ENCODE measurements at regions not wholly inside any gene's neighbourhood (a gene's known extent, or its start where the extent isn't known, plus 50 kb on each side); places are given as distances from the start of the nearest gene placed in this dataset.

DNA sequence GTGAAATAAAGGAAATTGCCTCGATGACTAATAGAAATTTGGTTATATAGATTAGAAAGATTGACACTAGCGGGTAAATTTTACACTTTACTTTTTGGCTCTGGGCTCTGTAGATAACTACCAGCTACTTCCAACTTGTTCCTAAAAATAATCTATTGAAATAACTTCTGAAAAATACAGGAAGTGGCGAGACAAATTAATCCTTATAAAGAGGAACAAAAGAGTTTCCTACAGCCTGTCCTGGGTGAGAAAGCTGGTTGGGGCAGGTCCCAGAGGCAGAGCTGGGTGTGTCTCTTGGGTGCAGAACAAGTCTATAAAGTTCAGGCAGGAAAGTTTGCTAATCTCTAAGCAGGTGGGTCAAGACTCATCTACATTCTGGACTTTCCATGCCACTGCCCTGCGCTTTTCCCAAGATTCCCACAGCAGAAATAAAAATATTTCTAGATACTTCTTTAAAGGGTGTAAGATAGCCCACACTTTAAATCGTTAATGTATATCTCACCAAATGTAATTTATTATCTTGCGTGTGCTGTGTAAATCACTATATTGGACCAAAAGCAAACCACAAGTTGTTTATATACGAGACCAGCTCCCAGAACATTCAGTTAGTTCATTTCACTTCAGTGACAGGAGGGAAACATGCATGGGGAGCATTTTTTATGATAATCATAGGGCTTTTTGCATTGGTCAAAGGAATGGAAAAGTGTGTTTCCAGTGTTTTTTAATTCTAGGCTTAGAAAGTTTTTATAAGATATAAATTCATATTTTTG lies 70.1 kb upstream of the NRIP1 start:
- TF ChIP-seq, protein P1, sequence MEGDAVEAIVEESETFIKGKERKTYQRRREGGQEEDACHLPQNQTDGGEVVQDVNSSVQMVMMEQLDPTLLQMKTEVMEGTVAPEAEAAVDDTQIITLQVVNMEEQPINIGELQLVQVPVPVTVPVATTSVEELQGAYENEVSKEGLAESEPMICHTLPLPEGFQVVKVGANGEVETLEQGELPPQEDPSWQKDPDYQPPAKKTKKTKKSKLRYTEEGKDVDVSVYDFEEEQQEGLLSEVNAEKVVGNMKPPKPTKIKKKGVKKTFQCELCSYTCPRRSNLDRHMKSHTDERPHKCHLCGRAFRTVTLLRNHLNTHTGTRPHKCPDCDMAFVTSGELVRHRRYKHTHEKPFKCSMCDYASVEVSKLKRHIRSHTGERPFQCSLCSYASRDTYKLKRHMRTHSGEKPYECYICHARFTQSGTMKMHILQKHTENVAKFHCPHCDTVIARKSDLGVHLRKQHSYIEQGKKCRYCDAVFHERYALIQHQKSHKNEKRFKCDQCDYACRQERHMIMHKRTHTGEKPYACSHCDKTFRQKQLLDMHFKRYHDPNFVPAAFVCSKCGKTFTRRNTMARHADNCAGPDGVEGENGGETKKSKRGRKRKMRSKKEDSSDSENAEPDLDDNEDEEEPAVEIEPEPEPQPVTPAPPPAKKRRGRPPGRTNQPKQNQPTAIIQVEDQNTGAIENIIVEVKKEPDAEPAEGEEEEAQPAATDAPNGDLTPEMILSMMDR (conservative IDR thresholded peaks at IDR 0.05; ENCODE audit: low read length): no peak
- TF ChIP-seq EZH2phosphoT487 (IDR thresholded peaks at IDR 0.05; ENCODE audit: borderline replicate concordance, low read depth, low read length): no peak

All from OCI-LY7 (cell line).